ENCODE measurements at regions not wholly inside any gene's neighbourhood (a gene's known extent, or its start where the extent isn't known, plus 50 kb on each side); places are given as distances from the start of the nearest gene placed in this dataset.

GRCh38 chr3:62981962-62982361 is 106.7 kb upstream of the CADPS start:
- TF ChIP-seq, protein P1, sequence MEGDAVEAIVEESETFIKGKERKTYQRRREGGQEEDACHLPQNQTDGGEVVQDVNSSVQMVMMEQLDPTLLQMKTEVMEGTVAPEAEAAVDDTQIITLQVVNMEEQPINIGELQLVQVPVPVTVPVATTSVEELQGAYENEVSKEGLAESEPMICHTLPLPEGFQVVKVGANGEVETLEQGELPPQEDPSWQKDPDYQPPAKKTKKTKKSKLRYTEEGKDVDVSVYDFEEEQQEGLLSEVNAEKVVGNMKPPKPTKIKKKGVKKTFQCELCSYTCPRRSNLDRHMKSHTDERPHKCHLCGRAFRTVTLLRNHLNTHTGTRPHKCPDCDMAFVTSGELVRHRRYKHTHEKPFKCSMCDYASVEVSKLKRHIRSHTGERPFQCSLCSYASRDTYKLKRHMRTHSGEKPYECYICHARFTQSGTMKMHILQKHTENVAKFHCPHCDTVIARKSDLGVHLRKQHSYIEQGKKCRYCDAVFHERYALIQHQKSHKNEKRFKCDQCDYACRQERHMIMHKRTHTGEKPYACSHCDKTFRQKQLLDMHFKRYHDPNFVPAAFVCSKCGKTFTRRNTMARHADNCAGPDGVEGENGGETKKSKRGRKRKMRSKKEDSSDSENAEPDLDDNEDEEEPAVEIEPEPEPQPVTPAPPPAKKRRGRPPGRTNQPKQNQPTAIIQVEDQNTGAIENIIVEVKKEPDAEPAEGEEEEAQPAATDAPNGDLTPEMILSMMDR (IDR thresholded peaks at IDR 0.05), result no peak

DNA sequence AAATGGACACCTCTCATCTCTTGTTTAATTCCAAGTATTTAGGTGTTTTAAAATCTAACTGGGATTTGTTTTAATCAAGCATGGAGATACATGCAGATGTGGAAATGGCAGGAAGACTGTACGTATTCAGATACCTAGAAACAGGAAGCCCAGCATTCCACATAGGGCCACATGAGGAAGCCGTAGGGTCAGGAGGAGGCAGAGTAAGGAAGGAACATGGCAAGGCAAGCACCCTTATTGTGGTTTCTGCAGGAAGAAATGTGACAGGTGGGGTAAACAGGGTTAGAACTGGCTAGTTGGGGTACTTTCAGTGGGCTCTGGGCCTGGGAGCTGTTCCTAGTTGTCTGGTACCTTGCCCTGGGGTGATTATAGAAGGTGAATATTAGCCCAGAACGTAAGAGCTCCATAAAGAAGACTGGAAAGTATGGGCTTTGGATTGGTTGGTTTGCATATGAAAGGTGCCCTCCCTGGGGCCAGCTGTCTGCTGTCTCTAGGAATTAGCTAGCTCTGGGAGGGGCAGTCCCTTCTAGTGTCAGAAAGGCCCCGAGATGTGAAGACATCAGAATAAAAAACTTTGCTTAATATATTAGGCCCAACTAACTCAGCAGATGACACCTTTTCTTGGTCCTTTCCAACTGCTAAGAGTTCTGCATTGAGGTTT is 107.7 kb upstream of the CADPS start:
- TF ChIP-seq, protein P1 (IDR thresholded peaks at IDR 0.05), result no peak

DNA sequence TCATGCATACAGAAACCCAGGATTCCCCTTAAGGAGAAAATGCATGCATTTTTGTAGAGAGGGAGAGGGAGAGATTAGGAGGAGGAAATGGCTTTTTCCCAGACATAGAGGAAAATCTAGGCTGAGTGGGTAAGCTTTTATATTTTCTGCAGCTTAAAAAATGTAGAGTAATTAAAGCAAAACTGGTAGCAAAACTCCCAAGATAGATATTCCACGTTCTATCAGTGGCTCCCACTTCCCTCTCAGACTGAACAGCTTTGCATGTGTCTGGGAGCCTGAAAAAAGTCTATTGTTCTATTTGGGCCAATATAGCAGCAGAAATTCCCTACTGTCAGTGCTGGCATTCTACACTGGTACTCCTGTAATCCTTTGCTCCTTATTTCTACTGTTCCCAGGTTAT is 110.8 kb upstream of the CADPS start:
- TF ChIP-seq, protein P1 (IDR thresholded peaks at IDR 0.05), result no peak

- TF ChIP-seq, protein P1 (IDR thresholded peaks at IDR 0.05), result no peak
These were observed 112.5 kb upstream of the CADPS start for GRCh38 chr3:62987721-62988120.

- TF ChIP-seq, protein P1 (IDR thresholded peaks at IDR 0.05), result no peak
These were observed 115.6 kb upstream of the CADPS start for GRCh38 chr3:62990704-62991413.

DNA sequence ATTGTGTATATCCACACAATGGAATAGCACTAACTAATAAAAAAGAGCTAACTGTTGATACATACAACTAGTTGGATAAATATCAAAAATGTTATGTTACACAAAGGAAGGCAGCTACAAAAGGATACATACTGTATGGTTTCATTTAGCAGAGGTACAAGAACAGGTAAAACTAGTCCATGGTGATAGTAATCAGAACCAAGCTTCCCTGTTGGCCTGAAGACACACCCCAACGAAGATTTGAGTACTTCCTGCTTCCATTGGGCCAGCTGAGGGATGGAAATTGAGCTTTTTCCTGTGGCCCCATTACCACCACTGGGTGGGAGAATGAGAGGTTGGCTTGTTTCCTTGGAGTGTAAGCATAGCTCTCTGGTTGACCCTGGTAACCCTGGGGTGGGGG is 117.3 kb upstream of the CADPS start:
- TF ChIP-seq, protein P1 (IDR thresholded peaks at IDR 0.05), result no peak

DNA sequence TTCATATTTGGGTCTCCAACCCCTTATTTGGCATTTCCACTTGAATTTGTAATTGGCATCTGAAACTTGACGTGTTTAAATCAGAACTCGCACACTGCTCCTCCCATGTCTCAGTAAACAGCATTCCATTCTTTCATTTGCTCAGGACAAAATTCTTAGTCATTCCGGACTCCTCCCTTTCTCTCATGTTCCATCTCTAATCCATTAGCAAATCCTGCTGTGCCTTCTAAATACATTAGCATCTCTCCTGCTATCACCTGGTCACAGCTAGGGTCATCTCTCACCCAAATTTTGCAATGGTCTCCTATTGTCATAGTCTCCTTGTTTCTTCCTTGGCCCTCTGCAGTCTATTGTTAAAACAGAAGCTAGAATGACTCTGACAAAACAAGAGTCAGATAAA is 119.9 kb upstream of the CADPS start:
- TF ChIP-seq, protein P1 (IDR thresholded peaks at IDR 0.05), result no peak
